CD4-positive, alpha-beta T cell (primary cell): ENCODE measurements at regions not wholly inside any gene's neighbourhood (a gene's known extent, or its start where the extent isn't known, plus 50 kb on each side); places are given as distances from the start of the nearest gene placed in this dataset.
"Not testable (repeated sequence)": the region's sequence is repeated elsewhere in the genome, so short reads cannot be mapped to it uniquely, and the experiment has no call there.

Experiments used
- ATAC-seq: fragments of 200-7000 bp; cut with Tn5 transposase; one replicate; pipeline ENCODE4 v1.10.0; 2022; ENCODE audit warnings: mild to moderate bottlenecking; ENCODE audit not compliant: poor library complexity
- CTCF ChIA-PET: fragments of 350-600 bp; sonication (Branson Sonifier 250); formaldehyde crosslinking; loops from one replicate; lab custom pipeline; 2021; ENCODE audit warnings: antibody characterized with exemption, inconsistent platforms; lab: Charles Lee
- POLR2A ChIA-PET: fragments of 350-600 bp; sonication (Branson Sonifier 250); formaldehyde crosslinking; loops from one replicate; lab custom pipeline; 2021; ENCODE audit warnings: antibody characterized with exemption, inconsistent platforms; lab: Charles Lee
- DNase-seq, 14 experiments: peaks; one replicate each; pipeline ENCODE4 v3.0.0-alpha.2; 2013 to 2020; ENCODE audit warnings: mixed read lengths in 2 of 14
- H3K27ac ChIP-seq, 2 donors: one replicate each; pipeline versions ENCODE4 v1.5.1 to v1.7.0; 2013; ENCODE audit warnings: low read length in 2 of 2, low read depth in 1 of 2, mild to moderate bottlenecking in 1 of 2
- H3K27me3 ChIP-seq, 2 experiments: 1 replicate in 1 of 2; 2 replicates in 1 of 2; pipeline versions ENCODE4 v1.6.1 to v1.7.0; 2013; ENCODE audit warnings: low read length in 2 of 2, control low read depth in 1 of 2, mild to moderate bottlenecking in 1 of 2, moderate library complexity in 1 of 2; ENCODE audit not compliant: insufficient read depth in 2 of 2, control insufficient read depth in 1 of 2
- H3K36me3 ChIP-seq: one replicate; pipeline ENCODE4 v1.6.1; 2013; ENCODE audit warnings: low read length, control low read depth; ENCODE audit not compliant: insufficient read depth
- H3K4me1 ChIP-seq: one replicate; pipeline ENCODE4 v1.6.1; 2013; ENCODE audit warnings: low read length, control low read depth; ENCODE audit not compliant: insufficient read depth
- H3K4me3 ChIP-seq: one replicate; pipeline ENCODE4 v1.5.1; 2013; ENCODE audit warnings: mild to moderate bottlenecking, low read length, moderate library complexity
- H3K9me3 ChIP-seq, 2 experiments: 1 replicate in 1 of 2; 2 replicates in 1 of 2; pipeline versions ENCODE4 v1.6.1 to v1.7.0; 2013; ENCODE audit warnings: low read length in 2 of 2, mild to moderate bottlenecking in 2 of 2, control low read depth in 1 of 2, moderate library complexity in 1 of 2; ENCODE audit not compliant: control insufficient read depth in 1 of 2, insufficient read depth in 1 of 2
- H3K27ac Mint-ChIP-seq: one replicate; pipeline ENCODE4 v1.8.0; 2020; ENCODE audit warnings: mixed read lengths
- H3K27me3 Mint-ChIP-seq: one replicate; pipeline ENCODE4 v1.8.0; 2021; ENCODE audit warnings: mixed read lengths
- H3K36me3 Mint-ChIP-seq: one replicate; pipeline ENCODE4 v1.8.0; 2021; ENCODE audit warnings: low read depth, mixed read lengths
- H3K4me1 Mint-ChIP-seq: one replicate; pipeline ENCODE4 v1.8.0; 2021; ENCODE audit warnings: low read depth, mixed read lengths
- H3K4me3 Mint-ChIP-seq: one replicate; pipeline ENCODE4 v1.8.0; 2020; ENCODE audit warnings: mild to moderate bottlenecking, mixed read lengths
- H3K9me3 Mint-ChIP-seq: one replicate; pipeline ENCODE4 v1.8.0; 2020; ENCODE audit warnings: mixed read lengths
- intact Hi-C, 2 experiments: fragments of 100-400 bp; cut with DNase I in 1 of 2; cut with micrococcal nuclease in 1 of 2; formaldehyde crosslinking; loops; one replicate each; pipeline versions ENCODE4 v1.15.1 to v1.9.0; 2023 to 2025; cut with DNase I, micrococcal nuclease
- TF ChIP-seq, protein P1 (sequence below): fragments of 200-600 bp; IDR thresholded peaks from one replicate; pipeline ENCODE4 v1.8.0; 2022; ENCODE audit warnings: antibody characterized with exemption, mild to moderate bottlenecking

DNA sequence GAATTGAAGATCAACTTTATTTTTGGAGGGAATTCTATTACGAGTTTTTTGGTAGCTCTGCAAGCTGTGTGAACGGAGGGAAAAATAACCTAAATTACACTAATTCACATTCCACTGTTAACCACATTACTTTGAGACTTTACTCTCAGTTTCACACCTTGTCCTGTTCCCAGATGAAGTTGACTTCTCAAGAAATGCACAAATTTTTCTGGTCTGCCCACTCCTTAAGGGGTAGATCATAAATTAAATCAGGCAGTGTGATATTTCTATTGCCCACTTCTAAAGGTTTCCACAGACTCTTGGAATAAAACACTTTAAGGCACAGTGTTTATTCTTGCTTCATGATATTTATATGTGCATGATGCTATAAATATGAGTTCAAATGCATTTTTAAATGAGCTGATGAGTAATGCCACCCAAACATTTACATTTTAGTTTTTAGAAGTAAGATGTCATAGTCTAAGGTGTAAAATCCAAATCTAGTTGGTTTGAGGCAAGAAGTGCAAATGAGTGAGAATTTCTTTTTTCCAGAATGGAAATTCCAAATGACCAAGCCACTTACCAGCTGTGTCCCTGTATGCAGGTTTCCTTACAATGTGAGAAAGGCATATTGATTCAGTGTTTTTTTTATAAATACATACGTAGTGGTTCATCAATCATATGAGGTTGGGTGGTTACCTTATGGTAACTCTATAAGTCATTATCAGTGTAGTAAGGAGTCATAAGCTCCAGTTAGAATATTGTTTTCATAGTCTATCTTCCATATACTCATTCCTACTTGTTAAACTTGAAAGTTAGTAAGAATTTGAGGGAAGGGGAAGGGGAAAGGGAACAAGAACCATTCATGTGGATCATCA, 437.7 kb upstream of the MEF2C start:
- Histone ChIP-seq H3K36me3 (no peaks in the 10 kb centered on the region), H3K9me3 (peaks cover 0 to 5% of the 10 kb centered on the region in 2 experiments), H3K27ac (no peak overlapping the region), H3K4me1 (no peaks in the 10 kb centered on the region), H3K4me3 (no peak overlapping the region), H3K27me3 (no peaks in the 10 kb centered on the region)
- Mint-ChIP-seq H3K9me3 (no peaks in the 10 kb centered on the region), H3K4me1 (no peaks in the 10 kb centered on the region), H3K27me3 (no peaks in the 10 kb centered on the region), H3K4me3 (no peak overlapping the region), H3K27ac (no peak overlapping the region), H3K36me3 (no peaks in the 10 kb centered on the region)
- no peak for DNase-seq
- intact Hi-C loops = no loop called here
- no peak for ATAC-seq
- CTCF ChIA-PET = no interaction called here
- TF ChIP-seq, protein P1, sequence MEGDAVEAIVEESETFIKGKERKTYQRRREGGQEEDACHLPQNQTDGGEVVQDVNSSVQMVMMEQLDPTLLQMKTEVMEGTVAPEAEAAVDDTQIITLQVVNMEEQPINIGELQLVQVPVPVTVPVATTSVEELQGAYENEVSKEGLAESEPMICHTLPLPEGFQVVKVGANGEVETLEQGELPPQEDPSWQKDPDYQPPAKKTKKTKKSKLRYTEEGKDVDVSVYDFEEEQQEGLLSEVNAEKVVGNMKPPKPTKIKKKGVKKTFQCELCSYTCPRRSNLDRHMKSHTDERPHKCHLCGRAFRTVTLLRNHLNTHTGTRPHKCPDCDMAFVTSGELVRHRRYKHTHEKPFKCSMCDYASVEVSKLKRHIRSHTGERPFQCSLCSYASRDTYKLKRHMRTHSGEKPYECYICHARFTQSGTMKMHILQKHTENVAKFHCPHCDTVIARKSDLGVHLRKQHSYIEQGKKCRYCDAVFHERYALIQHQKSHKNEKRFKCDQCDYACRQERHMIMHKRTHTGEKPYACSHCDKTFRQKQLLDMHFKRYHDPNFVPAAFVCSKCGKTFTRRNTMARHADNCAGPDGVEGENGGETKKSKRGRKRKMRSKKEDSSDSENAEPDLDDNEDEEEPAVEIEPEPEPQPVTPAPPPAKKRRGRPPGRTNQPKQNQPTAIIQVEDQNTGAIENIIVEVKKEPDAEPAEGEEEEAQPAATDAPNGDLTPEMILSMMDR = no peak
- POLR2A ChIA-PET = no interaction called here

DNA sequence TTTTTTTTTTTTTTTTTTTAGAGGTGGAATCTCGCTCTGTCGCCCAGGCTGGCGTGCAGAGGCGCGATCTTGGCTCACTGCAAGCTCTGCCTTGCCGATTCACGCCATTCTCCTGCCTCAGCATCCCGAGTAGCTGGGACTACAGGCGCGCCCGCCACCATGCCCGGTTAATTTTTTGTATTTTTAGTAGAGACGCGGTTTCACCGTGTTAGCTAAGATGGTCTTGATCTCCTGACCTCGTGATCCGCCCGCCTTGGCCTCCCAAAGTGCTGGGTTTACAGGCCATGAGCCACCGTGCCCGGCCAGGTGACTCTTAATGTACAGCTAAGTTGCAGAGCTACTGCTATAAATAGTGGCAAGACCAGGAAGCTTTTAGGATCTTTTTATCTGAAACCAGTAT, 434.9 kb upstream of the MEF2C start:
- H3K9me3 ChIP-seq, H3K27ac Mint-ChIP-seq, H3K4me1 Mint-ChIP-seq, H3K4me1 ChIP-seq, intact Hi-C loops, H3K36me3 Mint-ChIP-seq, H3K27me3 ChIP-seq, ATAC-seq, H3K9me3 Mint-ChIP-seq, H3K4me3 ChIP-seq, H3K27ac ChIP-seq, H3K4me3 Mint-ChIP-seq, H3K36me3 ChIP-seq, H3K27me3 Mint-ChIP-seq, DNase-seq, CTCF ChIA-PET: not testable (repeated sequence)
- POLR2A ChIA-PET = interaction anchor here (0.6 kb wide), 1 partner anchor 83 kb away, joined by 4 read pairs; no protein-coding TSS in a partner anchor

DNA sequence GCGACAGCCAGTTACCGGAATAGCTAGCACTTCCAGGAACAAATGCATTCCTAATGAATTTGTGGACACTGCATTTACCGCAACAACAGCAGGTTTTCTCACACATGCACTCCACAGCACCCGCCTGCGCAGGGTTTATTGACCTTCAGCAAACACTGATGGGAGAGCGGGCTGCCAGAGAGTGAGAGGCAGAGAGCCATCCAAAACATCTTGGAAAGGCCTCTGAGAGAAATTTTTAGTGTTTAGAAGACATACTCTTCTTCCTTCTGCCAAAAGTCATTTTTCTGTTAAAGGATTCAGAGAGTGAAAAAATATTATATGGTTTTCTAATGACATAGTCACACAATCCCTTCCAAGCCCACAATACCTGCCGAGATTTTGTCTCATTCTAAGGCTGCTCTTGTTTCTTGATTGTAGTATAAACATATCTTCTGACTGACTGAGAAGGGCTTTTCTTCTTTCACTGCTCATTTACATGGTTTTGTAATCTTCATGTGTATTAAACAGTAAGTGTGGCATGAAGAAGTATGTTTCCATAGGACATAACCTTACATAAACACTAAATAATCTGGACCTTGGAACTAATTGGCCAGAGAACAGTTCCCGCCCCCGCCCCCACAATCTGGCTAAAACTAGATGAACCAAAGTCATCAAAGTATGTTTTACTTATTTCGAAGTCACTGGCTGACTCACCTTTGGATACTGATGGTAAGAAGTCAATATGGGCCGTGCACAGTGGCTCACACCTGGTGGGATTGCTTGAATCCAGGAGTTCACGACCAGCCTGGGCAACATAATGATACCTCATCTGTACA, 432.5 kb upstream of the MEF2C start:
- Mint-ChIP-seq H3K36me3 (no peaks in the 10 kb centered on the region), H3K27me3 (no peaks in the 10 kb centered on the region), H3K9me3 (no peaks in the 10 kb centered on the region), H3K4me1 (no peaks in the 10 kb centered on the region), H3K4me3 (no peak overlapping the region), H3K27ac (no peak overlapping the region)
- H3K27ac ChIP-seq = no peak overlapping the region
- H3K9me3 ChIP-seq = peaks cover 0 to 5% of the 10 kb centered on the region in 2 experiments
- no peaks in the 10 kb centered on the region for H3K36me3 ChIP-seq
- TF ChIP-seq, protein P1 = no peak
- ATAC-seq = no peak
- H3K27me3 ChIP-seq = no peaks in the 10 kb centered on the region
- no peaks in the 10 kb centered on the region for H3K4me1 ChIP-seq
- intact Hi-C loops = no loop called here
- ChIA-PET POLR2A (no interaction called here), CTCF (no interaction called here)
- DNase-seq = no peak
- no peak overlapping the region for H3K4me3 ChIP-seq
